T-cell (primary cell): ENCODE measurements at regions not wholly inside any gene's neighbourhood (a gene's known extent, or its start where the extent isn't known, plus 50 kb on each side); places are given as distances from the start of the nearest gene placed in this dataset.
"Not testable (repeated sequence)": the region's sequence is repeated elsewhere in the genome, so short reads cannot be mapped to it uniquely, and the experiment has no call there.

Source experiments
- ATAC-seq, 4 experiments: fragments of 200-7000 bp in 3 of 4; fragments of 150-1000 bp in 1 of 4; cut with Tn5 transposase; replicated peaks in 1 of 4; 1 replicate in 3 of 4; 2 replicates in 1 of 4; pipeline ENCODE4 v1.10.0; 2021; ENCODE audit warnings: moderate library complexity in 3 of 4, mild to moderate bottlenecking in 2 of 4, moderate number of reproducible peaks in 1 of 4
- CTCF ChIA-PET, 2 donors: fragments of 300-600 bp; sonication (Branson Sonifier 250); formaldehyde crosslinking; loops; one replicate each; lab custom pipeline; 2022; ENCODE audit warnings: antibody characterized with exemption in 2 of 2; lab: Charles Lee
- POLR2A ChIA-PET, 2 donors: fragments of 300-600 bp; sonication (Branson Sonifier 250); formaldehyde crosslinking; loops; one replicate each; lab custom pipeline; 2022; ENCODE audit warnings: antibody characterized with exemption in 2 of 2; lab: Charles Lee
- DNase-seq, 35 experiments: peaks; one replicate each; pipeline versions ENCODE4 v3.0.0 to v3.0.0-alpha.2; 2013 to 2023
- H3K27ac ChIP-seq: one replicate; pipeline ENCODE4 v1.5.1; 2013; ENCODE audit warnings: low read length
- H3K27me3 ChIP-seq, 2 experiments: replicated peaks in 1 of 2; 1 replicate in 1 of 2; 2 replicates in 1 of 2; pipeline versions ENCODE4 v1.6.1 to v1.7.0; 2013; ENCODE audit warnings: low read length in 1 of 2, mixed read lengths in 1 of 2; ENCODE audit not compliant: control insufficient read depth in 2 of 2, insufficient read depth in 2 of 2; ENCODE audit errors: extremely low read depth in 1 of 2
- H3K36me3 ChIP-seq, 2 donors: 1 replicate in 1 of 2; 2 replicates in 1 of 2; pipeline versions ENCODE4 v1.6.1 to v1.7.0; 2013; ENCODE audit warnings: low read length in 1 of 2; ENCODE audit not compliant: control insufficient read depth in 2 of 2, insufficient read depth in 1 of 2; ENCODE audit errors: extremely low read depth in 1 of 2
- H3K4me1 ChIP-seq, 2 experiments: 1 replicate in 1 of 2; 2 replicates in 1 of 2; pipeline versions ENCODE4 v1.6.1 to v1.7.0; 2013; ENCODE audit warnings: low read length in 2 of 2, mixed read lengths in 1 of 2; ENCODE audit not compliant: insufficient read depth in 2 of 2, control insufficient read depth in 1 of 2; ENCODE audit errors: extremely low read depth in 1 of 2
- H3K4me3 ChIP-seq, 2 donors: 1 replicate in 1 of 2; 2 replicates in 1 of 2; pipeline versions ENCODE4 v1.5.1 to v1.7.0; 2013; ENCODE audit warnings: mild to moderate bottlenecking in 2 of 2, low read length in 1 of 2, moderate library complexity in 1 of 2; ENCODE audit not compliant: control insufficient read depth in 1 of 2; ENCODE audit errors: extremely low read depth in 1 of 2
- H3K9me3 ChIP-seq: 2 replicates; pipeline ENCODE4 v1.7.0; 2013
- H3K27ac Mint-ChIP-seq, 2 donors: one replicate each; pipeline ENCODE4 v1.8.0; 2020 to 2021; ENCODE audit warnings: mild to moderate bottlenecking in 2 of 2, mixed read lengths in 2 of 2
- H3K27me3 Mint-ChIP-seq, 2 donors: one replicate each; pipeline ENCODE4 v1.8.0; 2021 to 2022; ENCODE audit warnings: mixed read lengths in 2 of 2
- H3K36me3 Mint-ChIP-seq: one replicate; pipeline ENCODE4 v1.8.0; 2021; ENCODE audit warnings: mixed read lengths
- H3K4me1 Mint-ChIP-seq, 3 donors: one replicate each; pipeline ENCODE4 v1.8.0; 2020 to 2022; ENCODE audit warnings: mixed read lengths in 3 of 3, mild to moderate bottlenecking in 1 of 3
- H3K4me3 Mint-ChIP-seq, 3 donors: one replicate each; pipeline ENCODE4 v1.8.0; 2020 to 2022; ENCODE audit warnings: mild to moderate bottlenecking in 3 of 3, mixed read lengths in 3 of 3, moderate library complexity in 3 of 3
- H3K9me3 Mint-ChIP-seq, 3 donors: one replicate each; pipeline ENCODE4 v1.8.0; 2020 to 2022; ENCODE audit warnings: mixed read lengths in 3 of 3
- WGBS: methylation state at CpG from one replicate; pipeline ENCODE4 v1.1.5; 2013; ENCODE audit warnings: missing lambda C conversion rate; ENCODE audit not compliant: insufficient coverage; 5-methylcytosine and 5-hydroxymethylcytosine counted together

DNA sequence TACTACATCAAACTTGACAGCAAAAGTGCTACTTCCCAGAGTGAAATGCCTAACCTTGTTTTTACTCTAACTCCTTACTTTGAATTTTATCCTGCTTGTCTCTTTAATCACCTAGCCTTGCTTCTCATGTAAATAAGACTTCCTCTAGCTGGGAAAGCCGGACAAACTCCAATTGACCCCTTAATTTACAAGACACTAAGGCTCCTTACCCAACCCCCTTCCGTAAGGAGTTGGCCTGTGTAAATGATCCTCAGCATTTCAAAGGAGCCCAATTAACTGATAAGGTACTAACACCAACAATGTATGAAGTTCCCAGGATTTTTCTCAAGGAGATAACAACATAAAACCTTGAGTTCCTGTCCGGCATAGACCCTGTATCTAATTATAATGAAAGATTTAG, 1728.4 kb downstream of the BRINP3 start:
- H3K4me1 Mint-ChIP-seq, H3K27ac ChIP-seq, H3K4me1 ChIP-seq, H3K9me3 ChIP-seq, H3K27me3 Mint-ChIP-seq, H3K27me3 ChIP-seq, POLR2A ChIA-PET, H3K27ac Mint-ChIP-seq, H3K4me3 Mint-ChIP-seq, DNase-seq, CTCF ChIA-PET, H3K36me3 Mint-ChIP-seq, H3K36me3 ChIP-seq, H3K4me3 ChIP-seq, ATAC-seq: not testable (repeated sequence)
- no CpG with 5 or more reads among the region's 3 CpGs for WGBS
- peaks cover 16 to 26% (median 16%) of the 10 kb centered on the region in 3 donors for H3K9me3 Mint-ChIP-seq

- POLR2A ChIA-PET, H3K27me3 Mint-ChIP-seq, H3K27me3 ChIP-seq, CTCF ChIA-PET, DNase-seq, H3K36me3 Mint-ChIP-seq, H3K27ac ChIP-seq, H3K4me3 ChIP-seq, H3K9me3 ChIP-seq, H3K4me1 Mint-ChIP-seq, H3K4me1 ChIP-seq, ATAC-seq, H3K36me3 ChIP-seq, H3K4me3 Mint-ChIP-seq, H3K27ac Mint-ChIP-seq: not testable (repeated sequence)
- peaks cover 16 to 22% (median 16%) of the 10 kb centered on the region in 3 donors for H3K9me3 Mint-ChIP-seq
- no CpG with 5 or more reads among the region's 3 CpGs for WGBS
Observed at GRCh38 chr1:188752027-188752426, 1725.6 kb downstream of the BRINP3 start.

GRCh38 chr1:188757747-188758146, 1719.9 kb downstream of the BRINP3 start:
- WGBS = 92% methylated on average over 12 of the region's 24 CpGs
- not testable (repeated sequence) for H3K27ac ChIP-seq

GRCh38 chr1:188761226-188761625, 1716.4 kb downstream of the BRINP3 start:
- Mint-ChIP-seq H3K4me1 (no peaks in the 10 kb centered on the region), H3K36me3 (no peaks in the 10 kb centered on the region), H3K27me3 (no peaks in the 10 kb centered on the region), H3K27ac (no peak overlapping the region), H3K4me3 (no peak overlapping the region), H3K9me3 (peaks cover 4 to 13% (median 11%) of the 10 kb centered on the region in 3 donors)
- ATAC-seq (no peak), DNase-seq (no peak)
- no peak overlapping the region for H3K4me3 ChIP-seq
- H3K27ac ChIP-seq = no peak overlapping the region
- H3K36me3 ChIP-seq = no peaks in the 10 kb centered on the region
- H3K27me3 ChIP-seq = no peaks in the 10 kb centered on the region
- 13% methylated on average over 1 of the region's 1 CpG for WGBS
- POLR2A ChIA-PET = no interaction called here
- CTCF ChIA-PET = no interaction called here
- no peaks in the 10 kb centered on the region for H3K9me3 ChIP-seq
- H3K4me1 ChIP-seq = no peaks in the 10 kb centered on the region

More at GRCh38 chr1:188757747-188758146, 1719.9 kb downstream of the BRINP3 start:
- H3K4me1 Mint-ChIP-seq, H3K9me3 ChIP-seq, H3K4me1 ChIP-seq, CTCF ChIA-PET, H3K36me3 ChIP-seq, H3K27me3 ChIP-seq, H3K27me3 Mint-ChIP-seq, POLR2A ChIA-PET, ATAC-seq, DNase-seq, H3K36me3 Mint-ChIP-seq, H3K4me3 Mint-ChIP-seq, H3K27ac Mint-ChIP-seq, H3K4me3 ChIP-seq: not testable (repeated sequence)
- H3K9me3 Mint-ChIP-seq = peaks cover 4 to 13% (median 5%) of the 10 kb centered on the region in 3 donors

GRCh38 chr1:188762166-188762743, 1715.4 kb downstream of the BRINP3 start:
- Mint-ChIP-seq H3K4me3 (no peak overlapping the region), H3K36me3 (no peaks in the 10 kb centered on the region), H3K27me3 (no peaks in the 10 kb centered on the region), H3K27ac (no peak overlapping the region), H3K4me1 (no peaks in the 10 kb centered on the region), H3K9me3 (peaks cover 4 to 13% (median 11%) of the 10 kb centered on the region in 3 donors)
- ATAC-seq = no peak
- Histone ChIP-seq H3K27ac (no peak overlapping the region), H3K4me1 (no peaks in the 10 kb centered on the region), H3K4me3 (no peak overlapping the region), H3K27me3 (no peaks in the 10 kb centered on the region), H3K36me3 (no peaks in the 10 kb centered on the region), H3K9me3 (no peaks in the 10 kb centered on the region)
- POLR2A ChIA-PET = interaction anchor here in 1 of 2 donors (0.6 kb wide), 1 partner anchor 131 kb away, joined by 3 read pairs; no protein-coding TSS in a partner anchor
- CTCF ChIA-PET = no interaction called here
- 100% methylated on average over 1 of the region's 2 CpGs for WGBS
- no peak for DNase-seq

DNA sequence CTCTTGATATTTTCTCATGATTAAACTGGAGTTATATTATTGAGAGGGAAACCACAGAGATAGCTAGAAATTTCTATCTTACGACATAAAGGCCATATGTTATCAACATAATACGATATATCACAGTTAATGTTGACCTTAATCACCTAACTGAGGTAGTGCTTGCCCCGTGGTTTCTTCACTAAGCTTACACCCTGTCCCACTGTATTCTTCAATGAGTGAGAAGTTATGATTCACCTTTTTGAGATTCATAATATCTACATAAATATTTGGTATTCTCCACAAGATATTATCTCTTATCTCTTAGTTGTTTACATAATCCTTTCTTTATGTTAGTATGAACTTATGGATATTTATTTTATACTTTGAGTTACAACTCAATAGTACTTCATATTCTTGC, 1714.1 kb downstream of the BRINP3 start:
- POLR2A ChIA-PET = no interaction called here
- H3K36me3 ChIP-seq = no peaks in the 10 kb centered on the region
- H3K27me3 ChIP-seq = no peaks in the 10 kb centered on the region
- Mint-ChIP-seq H3K9me3 (peaks cover 4 to 13% (median 11%) of the 10 kb centered on the region in 3 donors), H3K4me3 (no peak overlapping the region), H3K27me3 (no peaks in the 10 kb centered on the region), H3K4me1 (no peaks in the 10 kb centered on the region), H3K36me3 (no peaks in the 10 kb centered on the region), H3K27ac (no peak overlapping the region)
- ATAC-seq (no peak), DNase-seq (no peak)
- no peak overlapping the region for H3K4me3 ChIP-seq
- no peaks in the 10 kb centered on the region for H3K4me1 ChIP-seq
- CTCF ChIA-PET = no interaction called here
- H3K27ac ChIP-seq = no peak overlapping the region
- H3K9me3 ChIP-seq = no peaks in the 10 kb centered on the region
- no CpG with 5 or more reads among the region's 3 CpGs for WGBS

- no peaks in the 10 kb centered on the region for H3K4me1 ChIP-seq
- 92% methylated on average over 11 of the region's 11 CpGs for WGBS
- H3K4me3 Mint-ChIP-seq = no peak overlapping the region
- H3K9me3 ChIP-seq = no peaks in the 10 kb centered on the region
- no peak overlapping the region for H3K27ac ChIP-seq
- no peak overlapping the region for H3K27ac Mint-ChIP-seq
- CTCF ChIA-PET = no interaction called here
- no peaks in the 10 kb centered on the region for H3K4me1 Mint-ChIP-seq
- DNase-seq (no peak), ATAC-seq (no peak)
- H3K36me3 ChIP-seq = no peaks in the 10 kb centered on the region
- no peaks in the 10 kb centered on the region for H3K27me3 Mint-ChIP-seq
- H3K36me3 Mint-ChIP-seq = no peaks in the 10 kb centered on the region
- POLR2A ChIA-PET = no interaction called here
- H3K27me3 ChIP-seq = no peaks in the 10 kb centered on the region
- H3K9me3 Mint-ChIP-seq = peaks cover 22 to 27% (median 25%) of the 10 kb centered on the region in 3 donors
- H3K4me3 ChIP-seq = no peak overlapping the region
Observed at GRCh38 chr1:188769181-188769580, 1708.5 kb downstream of the BRINP3 start.
